Muscle of leg (tissue), 3 donors: ENCODE measurements at regions not wholly inside any gene's neighbourhood (a gene's known extent, or its start where the extent isn't known, plus 50 kb on each side); places are given as distances from the start of the nearest gene placed in this dataset.
"Not testable (repeated sequence)": the region's sequence is repeated elsewhere in the genome, so short reads cannot be mapped to it uniquely, and the experiment has no call there.

Experiments
- DNase-seq: peaks from one replicate; pipeline ENCODE4 v3.0.0; 2013
- H3K27ac ChIP-seq: one replicate; pipeline ENCODE4 v1.5.1; 2013; ENCODE audit warnings: mild to moderate bottlenecking, low read length, control low read depth
- H3K27me3 ChIP-seq: one replicate; pipeline ENCODE4 v1.6.1; 2013; ENCODE audit warnings: low read length; ENCODE audit not compliant: control insufficient read depth, insufficient read depth
- H3K36me3 ChIP-seq: one replicate; pipeline ENCODE4 v1.6.1; 2013; ENCODE audit warnings: low read length; ENCODE audit not compliant: control insufficient read depth, insufficient read depth
- H3K4me1 ChIP-seq: one replicate; pipeline ENCODE4 v1.6.1; 2013; ENCODE audit warnings: low read length; ENCODE audit not compliant: control insufficient read depth, insufficient read depth
- H3K4me3 ChIP-seq: one replicate; pipeline ENCODE4 v1.5.1; 2013; ENCODE audit warnings: low read length, control low read depth
- H3K9me3 ChIP-seq: replicated peaks from 2 replicates; pipeline ENCODE4 v1.6.1; 2013; ENCODE audit warnings: low read depth, low read length; ENCODE audit not compliant: control insufficient read depth
- WGBS: methylation state at CpG from one replicate; pipeline ENCODE4 v1.1.5; 2013; ENCODE audit warnings: missing lambda C conversion rate; ENCODE audit not compliant: insufficient coverage; 5-methylcytosine and 5-hydroxymethylcytosine counted together

- no peaks in the 10 kb centered on the region for H3K36me3 ChIP-seq
- no peak overlapping the region for H3K27ac ChIP-seq
- peaks cover 19% of the 10 kb centered on the region for H3K4me1 ChIP-seq
- no peaks in the 10 kb centered on the region for H3K27me3 ChIP-seq
- peaks cover 2% of the 10 kb centered on the region for H3K9me3 ChIP-seq
- no peak overlapping the region for H3K4me3 ChIP-seq
- WGBS = 100% methylated on average over 1 of the region's 2 CpGs
- no peak for DNase-seq
Measured at GRCh38 chr12:9341260-9341585, 133.0 kb upstream of the PZP start.

- Histone ChIP-seq H3K27me3 (no peaks in the 10 kb centered on the region), H3K9me3 (peaks cover 5% of the 10 kb centered on the region), H3K27ac (no peak overlapping the region), H3K4me3 (no peak overlapping the region), H3K4me1 (peaks cover 19% of the 10 kb centered on the region), H3K36me3 (no peaks in the 10 kb centered on the region)
- DNase-seq = peak; percentile 79
- 55% methylated on average over 6 of the region's 8 CpGs for WGBS
Measured at GRCh38 chr12:9340422-9341259, 132.4 kb upstream of the PZP start.

- H3K4me3 ChIP-seq = no peak overlapping the region
- H3K36me3 ChIP-seq = no peaks in the 10 kb centered on the region
- DNase-seq = no peak
- H3K9me3 ChIP-seq = peaks cover 5% of the 10 kb centered on the region
- H3K27ac ChIP-seq = no peak overlapping the region
- peaks cover 13% of the 10 kb centered on the region for H3K4me1 ChIP-seq
- H3K27me3 ChIP-seq = no peaks in the 10 kb centered on the region
Measured at GRCh38 chr12:9337656-9338055, 129.5 kb upstream of the PZP start.

- peaks cover 13% of the 10 kb centered on the region for H3K4me1 ChIP-seq
- 89% methylated on average over 3 of the region's 7 CpGs for WGBS
Measured at GRCh38 chr12:9336375-9337011, 128.3 kb upstream of the PZP start.

GRCh38 chr12:9335867-9336266 is 127.7 kb upstream of the PZP start:
- peaks cover 5% of the 10 kb centered on the region for H3K9me3 ChIP-seq
- 65% methylated on average over 5 of the region's 5 CpGs for WGBS
- H3K27ac ChIP-seq = no peak overlapping the region

More at GRCh38 chr12:9336375-9337011, 128.3 kb upstream of the PZP start:
- not testable (repeated sequence) for H3K27ac ChIP-seq, DNase-seq, H3K9me3 ChIP-seq, H3K4me3 ChIP-seq, H3K27me3 ChIP-seq, H3K36me3 ChIP-seq

GRCh38 chr12:9334964-9335363 is 126.8 kb upstream of the PZP start:
- WGBS = 90% methylated on average over 2 of the region's 5 CpGs
- no peak for DNase-seq
- H3K27me3 ChIP-seq = no peaks in the 10 kb centered on the region
- no peaks in the 10 kb centered on the region for H3K36me3 ChIP-seq
- H3K4me1 ChIP-seq = peaks cover 9% of the 10 kb centered on the region
- H3K4me3 ChIP-seq = no peak overlapping the region
- H3K27ac ChIP-seq = no peak overlapping the region
- H3K9me3 ChIP-seq = peaks cover 5% of the 10 kb centered on the region

More at GRCh38 chr12:9335867-9336266, 127.7 kb upstream of the PZP start:
- DNase-seq = no peak
- no peaks in the 10 kb centered on the region for H3K36me3 ChIP-seq
- peaks cover 15% of the 10 kb centered on the region for H3K4me1 ChIP-seq
- no peaks in the 10 kb centered on the region for H3K27me3 ChIP-seq
- no peak overlapping the region for H3K4me3 ChIP-seq

- 53% methylated on average over 5 of the region's 12 CpGs for WGBS
- DNase-seq = peak; percentile 32
- no peak overlapping the region for H3K4me3 ChIP-seq
- peaks cover 4% of the 10 kb centered on the region for H3K4me1 ChIP-seq
- H3K36me3 ChIP-seq = no peaks in the 10 kb centered on the region
- H3K27ac ChIP-seq = no peak overlapping the region
- no peaks in the 10 kb centered on the region for H3K27me3 ChIP-seq
- peaks cover 5% of the 10 kb centered on the region for H3K9me3 ChIP-seq
Measured at GRCh38 chr12:9334041-9334692, 126.0 kb upstream of the PZP start.

- H3K36me3 ChIP-seq = no peaks in the 10 kb centered on the region
- peaks cover 3% of the 10 kb centered on the region for H3K4me1 ChIP-seq
- WGBS = 100% methylated on average over 2 of the region's 4 CpGs
- H3K4me3 ChIP-seq = no peak overlapping the region
- H3K9me3 ChIP-seq = peaks cover 5% of the 10 kb centered on the region
- no peaks in the 10 kb centered on the region for H3K27me3 ChIP-seq
- DNase-seq = peak; percentile 27
- H3K27ac ChIP-seq = no peak overlapping the region
Measured at GRCh38 chr12:9333161-9333560, 125.0 kb upstream of the PZP start.

GRCh38 chr12:9332564-9332963 is 124.4 kb upstream of the PZP start:
- H3K27ac ChIP-seq = no peak overlapping the region
- H3K36me3 ChIP-seq = no peaks in the 10 kb centered on the region
- peaks cover 5% of the 10 kb centered on the region for H3K9me3 ChIP-seq
- H3K4me1 ChIP-seq = peaks cover 3% of the 10 kb centered on the region
- H3K4me3 ChIP-seq = no peak overlapping the region
- no peaks in the 10 kb centered on the region for H3K27me3 ChIP-seq
- no peak for DNase-seq
- WGBS = 80% methylated on average over 2 of the region's 4 CpGs

GRCh38 chr12:9331218-9331626 is 123.0 kb upstream of the PZP start:
- H3K27ac ChIP-seq = no peak overlapping the region
- DNase-seq = peak; percentile 60
- H3K9me3 ChIP-seq = peaks cover 4% of the 10 kb centered on the region
- H3K4me3 ChIP-seq = no peak overlapping the region
- WGBS = no CpG with 5 or more reads among the region's 5 CpGs
- H3K27me3 ChIP-seq = no peaks in the 10 kb centered on the region
- H3K36me3 ChIP-seq = no peaks in the 10 kb centered on the region
- peaks cover 3% of the 10 kb centered on the region for H3K4me1 ChIP-seq
